Endothelial cell of umbilical vein (primary cell): ENCODE measurements at regions not wholly inside any gene's neighbourhood (a gene's known extent, or its start where the extent isn't known, plus 50 kb on each side); places are given as distances from the start of the nearest gene placed in this dataset.

Source experiments
- EZH2 ChIP-seq: IDR thresholded peaks from 2 replicates; pipeline ENCODE4 v1.6.1; 2012; ENCODE audit warnings: borderline replicate concordance, low read depth, mild to moderate bottlenecking, moderate library complexity, low read length, inconsistent platforms; ENCODE audit not compliant: severe bottlenecking
- MAX ChIP-seq: IDR thresholded peaks from 2 replicates; pipeline ENCODE4 v1.6.1; 2011; ENCODE audit not compliant: insufficient read depth, insufficient read length
- POLR2A ChIP-seq: IDR thresholded peaks from 2 replicates; pipeline ENCODE4 v1.6.1; 2012; ENCODE audit warnings: low read depth, mild to moderate bottlenecking, control low read depth, low read length
- POLR2AphosphoS5 ChIP-seq: IDR thresholded peaks from 2 replicates; pipeline ENCODE4 v1.6.1; 2012; ENCODE audit warnings: low read depth, mild to moderate bottlenecking, control low read depth, low read length, moderate library complexity; ENCODE audit not compliant: insufficient read depth
- TF ChIP-seq, protein P1 (sequence below), 2 donors: IDR thresholded peaks; 1 replicate in 1 of 2; 2 replicates in 1 of 2; pipeline ENCODE4 v1.5.1; 2011; ENCODE audit warnings: low read length in 2 of 2, mild to moderate bottlenecking in 2 of 2, moderate library complexity in 2 of 2, control low read depth in 1 of 2, inconsistent platforms in 1 of 2, low read depth in 1 of 2; ENCODE audit not compliant: insufficient read depth in 1 of 2; ENCODE audit errors: extremely low read depth in 1 of 2

DNA sequence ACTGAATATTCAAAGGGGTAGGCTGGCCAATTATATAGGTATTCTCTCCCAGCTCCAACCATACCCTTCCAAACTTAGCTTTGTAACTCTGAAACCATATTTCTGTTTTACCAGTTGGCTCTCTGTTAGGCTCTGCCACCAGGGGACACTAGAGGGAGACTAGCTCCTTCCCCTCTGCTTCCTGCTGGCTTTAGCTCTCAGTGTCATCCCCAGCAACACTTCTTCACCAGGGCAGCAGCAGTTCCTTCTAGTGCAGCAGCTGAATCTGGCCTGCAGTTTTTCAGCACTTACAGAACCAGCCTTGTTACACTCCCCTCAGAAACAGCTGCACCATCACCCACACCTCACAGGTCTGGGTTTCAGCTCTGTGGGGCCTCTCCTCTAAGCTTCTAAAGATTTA, 51.0 kb upstream of the DOCK9 start:
- TF ChIP-seq EZH2 (no peak), POLR2AphosphoS5 (no peak), POLR2A (no peak), MAX (no peak)
- TF ChIP-seq, protein P1, sequence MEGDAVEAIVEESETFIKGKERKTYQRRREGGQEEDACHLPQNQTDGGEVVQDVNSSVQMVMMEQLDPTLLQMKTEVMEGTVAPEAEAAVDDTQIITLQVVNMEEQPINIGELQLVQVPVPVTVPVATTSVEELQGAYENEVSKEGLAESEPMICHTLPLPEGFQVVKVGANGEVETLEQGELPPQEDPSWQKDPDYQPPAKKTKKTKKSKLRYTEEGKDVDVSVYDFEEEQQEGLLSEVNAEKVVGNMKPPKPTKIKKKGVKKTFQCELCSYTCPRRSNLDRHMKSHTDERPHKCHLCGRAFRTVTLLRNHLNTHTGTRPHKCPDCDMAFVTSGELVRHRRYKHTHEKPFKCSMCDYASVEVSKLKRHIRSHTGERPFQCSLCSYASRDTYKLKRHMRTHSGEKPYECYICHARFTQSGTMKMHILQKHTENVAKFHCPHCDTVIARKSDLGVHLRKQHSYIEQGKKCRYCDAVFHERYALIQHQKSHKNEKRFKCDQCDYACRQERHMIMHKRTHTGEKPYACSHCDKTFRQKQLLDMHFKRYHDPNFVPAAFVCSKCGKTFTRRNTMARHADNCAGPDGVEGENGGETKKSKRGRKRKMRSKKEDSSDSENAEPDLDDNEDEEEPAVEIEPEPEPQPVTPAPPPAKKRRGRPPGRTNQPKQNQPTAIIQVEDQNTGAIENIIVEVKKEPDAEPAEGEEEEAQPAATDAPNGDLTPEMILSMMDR (IDR thresholded peaks at IDR 0.05; ENCODE audit: extremely low read depth in 1 of 2, insufficient read depth in 1 of 2, low read depth in 1 of 2, low read length in 2 of 2) = peak in 1 of 2 donors; percentile 1
